Dermis blood vessel endothelial cell (primary cell): ENCODE measurements at regions not wholly inside any gene's neighbourhood (a gene's known extent, or its start where the extent isn't known, plus 50 kb on each side); places are given as distances from the start of the nearest gene placed in this dataset.
"Not testable (repeated sequence)": the region's sequence is repeated elsewhere in the genome, so short reads cannot be mapped to it uniquely, and the experiment has no call there.

Experiments
- DNase-seq: peaks from one replicate; pipeline ENCODE4 v3.0.0; 2010

DNA sequence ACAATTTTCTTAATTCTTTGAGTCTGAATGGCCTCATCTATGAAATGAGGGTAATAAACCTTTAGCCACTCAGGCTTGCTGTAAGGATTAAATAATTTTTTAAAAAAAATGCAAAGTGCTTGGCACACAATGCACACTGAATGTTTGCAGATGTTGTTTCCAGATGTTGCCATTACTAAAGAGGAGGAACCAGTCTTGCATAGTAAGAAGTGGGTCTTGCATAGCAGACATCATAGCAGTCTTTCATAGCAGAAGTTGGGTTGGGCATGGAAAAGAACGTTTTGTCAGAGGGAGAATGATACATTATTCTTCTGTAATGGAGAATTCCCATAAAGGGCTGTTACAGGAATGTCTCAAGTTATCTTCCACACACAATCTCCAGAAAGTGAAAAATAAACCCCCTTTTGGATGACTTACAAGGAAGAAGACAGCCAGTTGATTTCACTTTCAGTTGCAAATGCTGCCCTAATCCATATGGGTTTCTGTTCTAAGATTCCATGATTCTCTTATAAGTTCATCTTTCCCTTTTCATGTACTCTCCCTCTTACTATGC is 327.7 kb downstream of the SUCLG1 start:
- no peak for DNase-seq

GRCh38 chr2:84129018-84129417 is 330.1 kb downstream of the SUCLG1 start:
- no peak for DNase-seq

DNA sequence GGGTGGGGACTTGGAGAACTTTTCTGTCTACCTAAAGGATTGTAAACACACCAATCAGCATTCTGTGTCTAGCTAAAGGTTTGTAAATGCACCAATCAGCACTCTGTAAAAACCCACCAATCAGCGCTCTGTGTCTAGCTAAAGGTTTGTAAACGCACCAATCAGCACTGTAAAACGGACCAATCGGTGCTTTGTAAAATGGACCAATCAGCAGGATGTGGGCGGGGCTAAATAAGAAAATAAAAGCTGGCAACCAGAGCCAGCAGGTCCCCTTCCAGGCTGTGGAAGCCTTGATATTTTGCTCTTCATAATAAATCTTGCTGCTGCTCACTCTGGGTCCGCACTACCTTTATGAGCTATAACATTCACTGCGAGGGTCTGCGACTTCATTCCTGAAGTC is 331.3 kb downstream of the SUCLG1 start:
- DNase-seq: not testable (repeated sequence)

DNA sequence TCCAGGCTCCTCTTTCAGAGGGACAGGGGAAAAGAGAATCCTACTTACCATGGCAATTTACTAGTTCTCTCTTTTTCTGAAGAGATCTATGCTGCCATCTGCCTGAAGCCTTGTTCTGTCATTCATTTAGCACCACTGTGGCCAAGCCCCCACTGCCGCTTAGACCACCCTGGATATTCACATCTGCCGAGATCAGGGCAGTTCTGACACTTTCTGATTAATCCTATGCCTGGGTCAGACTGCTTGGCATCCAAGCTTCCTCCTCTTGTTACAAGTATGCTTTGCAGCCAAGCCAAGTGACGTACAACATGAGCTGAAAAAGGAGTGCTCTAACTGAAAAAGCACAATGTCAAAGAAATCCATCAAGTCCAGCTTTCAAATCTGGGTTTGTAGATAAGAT is 332.6 kb downstream of the SUCLG1 start:
- DNase-seq: no peak

DNA sequence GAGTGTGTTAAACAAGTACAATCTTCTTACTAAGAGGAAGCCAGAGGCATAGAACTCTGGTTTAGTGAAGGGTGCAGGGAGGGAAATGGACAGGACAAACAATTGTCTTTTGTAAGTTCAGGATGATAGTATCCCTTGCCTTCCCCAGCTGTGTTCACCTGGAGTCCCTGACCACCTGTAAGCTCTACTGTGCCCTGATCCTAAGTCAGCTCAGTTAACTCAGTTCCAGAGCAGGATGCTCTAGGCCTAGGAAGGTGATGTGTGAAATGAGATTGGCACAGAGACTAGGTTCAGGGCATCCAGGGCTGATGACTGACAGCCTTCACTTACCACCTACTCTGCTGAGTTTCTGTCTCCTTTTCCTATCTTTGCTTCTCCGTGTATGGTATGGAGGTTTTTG is 333.0 kb downstream of the SUCLG1 start:
- no peak for DNase-seq

- DNase-seq: no peak
Observed at GRCh38 chr2:84116143-84116542, 342.9 kb downstream of the SUCLG1 start.

DNA sequence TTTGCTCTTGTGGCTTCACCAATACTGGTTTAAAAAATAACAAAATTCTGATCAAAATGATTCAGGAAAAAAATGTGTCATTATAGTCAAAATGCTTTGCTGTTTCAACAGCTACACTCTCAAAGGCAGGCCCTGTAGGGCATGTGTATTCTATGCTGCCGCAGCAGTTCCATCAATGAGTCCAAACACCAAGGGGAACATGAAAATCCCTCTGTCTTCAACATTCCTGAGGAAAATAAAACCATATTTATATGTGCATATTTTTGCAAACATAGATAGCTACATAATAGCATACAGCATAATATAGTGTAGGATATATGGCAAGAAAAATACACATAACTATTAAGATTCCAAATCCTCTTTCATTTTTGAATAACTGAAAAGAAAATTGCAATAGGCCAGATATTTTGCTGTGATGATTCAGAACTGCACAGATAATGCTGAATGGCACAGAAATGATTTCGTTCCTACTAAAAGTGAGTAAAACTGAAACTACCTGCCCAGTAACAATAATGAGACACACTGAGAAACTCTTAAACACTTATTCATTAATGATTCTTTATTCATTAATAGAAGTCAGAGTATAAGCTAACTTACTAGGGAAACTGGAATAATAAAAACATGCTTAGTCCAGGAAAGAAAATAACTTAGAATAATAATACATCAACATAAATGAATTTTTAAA is 343.8 kb downstream of the SUCLG1 start:
- DNase-seq: no peak

- not testable (repeated sequence) for DNase-seq
Observed at GRCh38 chr2:84103816-84104527, 355.1 kb downstream of the SUCLG1 start.

DNA sequence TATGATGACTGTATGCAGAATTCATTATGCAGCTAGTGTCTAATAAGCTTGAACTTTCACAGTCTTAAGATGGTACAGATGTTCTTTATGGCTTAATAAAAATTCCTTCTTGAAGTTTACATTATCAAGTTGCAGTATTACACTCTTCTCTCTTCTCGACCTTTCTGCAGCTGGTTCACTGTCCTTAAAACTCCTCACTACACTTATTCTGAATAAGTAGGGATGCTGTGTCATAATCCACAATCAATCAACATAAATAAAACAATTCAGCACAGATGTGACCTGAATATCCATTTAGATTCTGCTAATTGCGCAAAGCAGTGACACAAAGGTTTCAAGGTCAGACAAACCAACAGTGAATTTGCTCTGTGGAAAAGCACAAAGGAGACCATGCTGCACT is 356.8 kb downstream of the SUCLG1 start:
- DNase-seq: no peak

DNA sequence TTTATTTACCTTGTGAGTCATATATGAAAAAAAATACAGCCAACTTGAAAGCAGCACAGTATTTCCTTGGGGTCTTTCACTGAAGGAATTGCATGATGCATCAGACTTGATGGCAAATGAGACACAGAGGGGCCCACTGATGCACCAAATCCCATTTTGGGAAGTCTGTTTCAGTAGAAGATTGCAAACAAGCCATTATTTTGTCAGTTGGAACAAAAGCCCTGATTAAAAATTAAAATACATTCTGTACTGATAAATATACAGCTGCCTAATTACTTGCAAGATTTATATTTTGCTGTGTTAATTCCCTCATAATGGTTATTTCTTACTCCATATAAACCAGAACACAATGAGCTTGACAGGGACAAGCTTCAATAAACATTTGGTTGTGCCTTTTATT is 370.4 kb downstream of the SUCLG1 start:
- no peak for DNase-seq

- DNase-seq: no peak
Observed at GRCh38 chr2:84085562-84085961, 373.5 kb downstream of the SUCLG1 start.

- no peak for DNase-seq
Observed at GRCh38 chr2:84084856-84085255, 374.2 kb downstream of the SUCLG1 start.

DNA sequence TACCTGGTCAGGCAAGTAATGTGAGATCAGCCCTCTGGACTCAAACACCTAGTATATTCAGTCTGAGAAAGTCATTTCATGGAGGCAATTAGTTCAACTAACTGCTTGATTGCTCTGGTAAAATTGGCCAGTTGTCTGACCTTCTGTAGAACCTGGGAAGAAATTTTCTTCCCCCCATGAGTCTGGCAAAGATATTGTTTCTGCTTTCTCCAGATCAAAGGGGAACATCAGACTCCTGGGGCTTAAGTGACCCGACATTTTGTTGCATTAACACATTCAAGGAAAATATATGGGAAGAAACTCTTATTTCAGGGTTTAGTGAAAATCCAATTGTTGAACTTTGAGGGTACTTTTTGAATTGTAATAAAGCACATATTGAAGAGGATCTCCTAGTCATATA is 375.1 kb downstream of the SUCLG1 start:
- DNase-seq: no peak

DNA sequence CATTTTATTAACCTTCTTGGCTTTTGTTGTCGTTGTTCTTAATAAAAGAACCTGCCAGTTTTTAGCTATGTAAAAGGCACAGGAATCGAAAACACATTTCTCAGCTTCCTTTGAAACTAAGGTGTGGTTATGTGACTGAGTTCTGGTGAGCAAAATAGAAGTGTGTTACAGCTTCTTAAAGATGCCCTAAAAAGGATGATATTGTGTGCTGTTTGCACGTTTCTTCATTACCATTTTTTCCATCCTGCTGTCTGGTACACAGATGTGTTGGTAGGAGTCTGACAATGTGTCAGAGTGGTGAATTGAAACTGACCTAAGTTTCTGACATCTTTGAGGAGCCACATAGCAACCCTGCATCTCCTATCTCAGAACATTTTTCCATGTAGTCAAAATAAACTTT is 380.6 kb downstream of the SUCLG1 start:
- DNase-seq: no peak

DNA sequence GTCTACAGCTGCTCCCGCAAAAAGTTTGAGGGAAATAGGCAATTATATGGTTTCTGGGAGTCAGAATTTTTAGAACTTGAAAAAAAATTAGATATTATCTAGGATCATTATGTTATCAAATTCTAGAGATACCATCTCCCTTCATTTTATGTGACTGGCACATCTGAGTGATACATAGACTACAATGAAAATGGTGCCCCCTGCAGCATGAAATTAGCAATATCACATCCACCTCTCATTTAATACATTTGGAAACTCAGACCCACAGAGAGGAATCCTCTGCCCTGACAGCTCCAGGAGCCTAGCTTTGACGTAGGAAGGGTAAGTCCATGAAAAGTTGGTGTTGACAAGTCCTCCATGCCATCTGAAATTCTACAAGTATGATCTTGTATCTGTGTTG is 381.6 kb downstream of the SUCLG1 start:
- DNase-seq: peak; percentile 1

DNA sequence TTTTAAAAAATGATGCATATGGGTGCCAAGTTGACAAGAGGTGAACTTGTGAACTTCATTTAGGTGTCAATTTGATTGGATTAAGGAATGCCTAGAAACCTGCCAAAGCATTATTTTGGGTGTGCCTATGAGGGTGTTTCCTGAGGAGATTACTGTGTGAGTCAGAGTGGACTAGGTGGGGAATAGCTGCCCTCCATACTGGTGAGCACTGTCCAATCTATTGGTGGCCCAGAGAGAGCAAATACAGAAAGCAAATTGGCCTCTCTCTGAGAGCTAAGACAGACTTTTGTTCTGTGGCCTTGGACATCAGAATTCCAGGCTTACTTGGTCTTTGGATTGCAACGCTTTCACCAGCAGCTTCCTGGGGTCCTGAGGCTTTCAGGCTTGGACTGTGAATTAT is 388.0 kb downstream of the SUCLG1 start:
- DNase-seq: no peak

- no peak for DNase-seq
Observed at GRCh38 chr2:84065857-84066256, 393.2 kb downstream of the SUCLG1 start.

DNA sequence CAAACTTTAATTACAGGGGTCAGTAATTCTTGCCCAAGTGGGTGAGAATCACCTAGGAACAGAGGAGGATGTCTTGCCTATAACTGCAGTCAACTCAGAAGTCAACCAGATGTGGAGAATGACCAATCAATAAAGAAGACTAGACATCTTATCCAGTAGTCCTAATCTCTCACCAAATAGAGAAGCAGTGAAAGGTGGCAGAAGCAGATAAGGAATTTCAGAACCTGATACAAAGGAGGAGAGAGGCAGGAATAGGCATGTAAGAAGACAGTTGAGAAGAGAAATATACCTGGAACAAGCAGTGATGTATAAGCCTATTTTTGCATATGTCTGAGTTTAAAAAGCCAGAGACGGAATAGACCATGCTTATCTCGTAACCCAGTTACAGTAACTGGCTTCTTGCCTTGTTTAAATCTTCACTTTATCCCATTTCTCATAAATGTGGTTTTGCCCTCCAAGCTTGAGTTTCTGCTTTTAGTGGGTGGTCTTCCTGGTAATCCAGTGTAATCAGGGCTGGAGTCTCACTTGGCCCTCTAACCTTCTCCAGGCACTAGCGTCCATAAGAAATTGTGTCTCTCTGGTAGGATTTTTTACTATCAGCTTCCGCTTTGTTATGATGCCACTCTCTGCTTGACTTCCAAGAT is 401.0 kb downstream of the SUCLG1 start:
- no peak for DNase-seq

GRCh38 chr2:84055816-84056215 is 403.3 kb downstream of the SUCLG1 start:
- DNase-seq: no peak

GRCh38 chr2:84054577-84054976 is 404.5 kb downstream of the SUCLG1 start:
- not testable (repeated sequence) for DNase-seq

GRCh38 chr2:84052913-84053312 is 406.2 kb downstream of the SUCLG1 start:
- DNase-seq: no peak

- DNase-seq: no peak
Observed at GRCh38 chr2:84052043-84052442, 407.0 kb downstream of the SUCLG1 start.

DNA sequence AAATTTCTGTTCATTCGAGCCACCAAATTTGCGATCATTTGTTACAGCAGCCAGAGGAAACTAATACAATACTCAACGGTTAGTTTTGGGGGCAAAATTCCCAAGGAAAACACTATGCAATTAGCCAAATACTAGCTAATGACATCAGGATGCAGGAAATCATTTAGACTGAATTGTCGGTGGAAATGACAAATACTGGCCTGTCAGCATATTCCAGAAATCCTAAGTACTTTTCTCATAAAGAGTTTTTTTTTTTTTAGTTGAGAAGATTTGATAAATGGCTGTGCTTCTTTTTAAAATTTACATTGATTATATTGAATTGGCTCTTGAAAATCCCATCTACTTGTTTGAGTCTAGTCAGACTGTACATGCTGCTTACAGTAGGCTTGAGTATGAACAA is 410.1 kb downstream of the SUCLG1 start:
- no peak for DNase-seq

GRCh38 chr2:84041506-84041905 is 417.6 kb downstream of the SUCLG1 start:
- no peak for DNase-seq
